ENCODE measurements at regions not wholly inside any gene's neighbourhood (a gene's known extent, or its start where the extent isn't known, plus 50 kb on each side); places are given as distances from the start of the nearest gene placed in this dataset.

DNA sequence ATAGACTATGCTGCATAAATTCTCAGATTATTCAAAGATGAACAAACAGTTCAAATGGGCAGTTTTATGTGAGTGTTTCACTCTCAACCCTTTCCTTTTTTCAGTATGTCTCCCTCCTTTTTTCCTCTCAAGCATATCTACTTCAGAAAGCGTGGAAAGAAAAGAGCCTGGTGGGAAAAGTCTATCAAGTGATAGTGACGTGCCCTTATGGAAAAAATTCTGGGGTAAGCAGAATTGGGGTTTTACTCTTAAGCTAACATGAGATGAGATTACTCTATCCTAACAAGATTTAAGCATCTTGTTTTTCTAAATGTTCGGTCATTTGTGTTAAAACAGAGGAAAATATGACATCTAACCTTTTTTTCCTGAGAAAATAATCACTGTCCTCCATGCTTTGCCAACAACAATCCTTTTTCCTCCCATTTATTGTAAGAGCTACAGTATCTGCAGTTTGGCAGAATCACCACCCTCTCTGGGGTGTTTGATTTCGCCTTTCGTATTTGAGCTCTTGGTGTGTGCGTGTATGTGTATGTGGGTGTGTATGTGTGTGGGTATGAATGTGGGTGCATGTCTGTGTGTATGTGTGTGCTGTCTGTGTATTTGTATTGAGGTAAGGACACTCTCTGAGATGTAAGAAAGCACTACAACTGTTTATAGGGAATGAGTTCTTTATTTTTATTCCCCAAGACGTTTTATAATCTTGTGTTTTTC is 143.9 kb upstream of the L3MBTL4 start:
- Histone ChIP-seq H3K4me3 (ENCODE audit: low read length) (no peak overlapping the region), H3K36me3 (ENCODE audit: insufficient read depth, low read length) (no peaks in the 10 kb centered on the region), H3K4me1 (ENCODE audit: insufficient read depth, low read length) (no peaks in the 10 kb centered on the region), H3K9me3 (ENCODE audit: low read length) (peaks cover 3% of the 10 kb centered on the region), H3K27me3 (ENCODE audit: insufficient read depth, low read length, poor library complexity, severe bottlenecking) (no peaks in the 10 kb centered on the region), H3K27ac (ENCODE audit: low read depth, low read length) (no peak overlapping the region)
- CTCF ChIA-PET, result no interaction called here
- no peak for DNase-seq
- no peak overlapping the region for H3K4me3 Mint-ChIP-seq
- POLR2A ChIA-PET, result no interaction called here
- H3K27me3 Mint-ChIP-seq, result no peaks in the 10 kb centered on the region
- no peak overlapping the region for H3K27ac Mint-ChIP-seq
- H3K9me3 Mint-ChIP-seq, result peaks cover 0 to 9% (median 0%) of the 10 kb centered on the region in 5 donors
- no peaks in the 10 kb centered on the region for H3K36me3 Mint-ChIP-seq
- H3K4me1 Mint-ChIP-seq, result no peaks in the 10 kb centered on the region

DNA sequence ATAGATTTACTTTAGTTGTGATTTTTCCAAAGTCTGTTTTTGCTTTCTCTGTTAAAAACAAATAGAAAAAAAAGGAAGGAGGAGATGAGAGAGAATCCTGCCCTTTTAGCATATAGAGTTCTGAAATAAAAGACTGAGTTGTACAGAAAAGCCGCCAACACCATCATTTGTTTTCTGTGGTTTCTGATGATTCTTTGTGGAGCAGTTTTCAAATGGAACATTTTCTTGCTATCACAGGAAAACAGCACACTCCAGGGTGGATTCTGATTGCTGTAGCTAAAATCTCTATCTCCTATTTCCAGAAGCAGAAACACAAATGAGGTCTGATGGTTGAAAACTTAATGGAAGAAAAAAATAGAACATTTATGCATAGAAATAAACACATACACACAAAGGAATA is 144.6 kb upstream of the L3MBTL4 start:
- H3K36me3 ChIP-seq (ENCODE audit: insufficient read depth, low read length), result no peaks in the 10 kb centered on the region
- H3K4me3 ChIP-seq (ENCODE audit: low read length), result no peak overlapping the region
- H3K27me3 Mint-ChIP-seq, result no peaks in the 10 kb centered on the region
- POLR2A ChIA-PET, result no interaction called here
- CTCF ChIA-PET, result no interaction called here
- H3K9me3 Mint-ChIP-seq, result peaks cover 0 to 13% (median 2%) of the 10 kb centered on the region in 5 donors
- no peak overlapping the region for H3K27ac Mint-ChIP-seq
- no peak for DNase-seq
- H3K4me1 Mint-ChIP-seq, result no peaks in the 10 kb centered on the region
- no peak overlapping the region for H3K4me3 Mint-ChIP-seq
- no peak overlapping the region for H3K27ac ChIP-seq (ENCODE audit: low read depth, low read length)
- H3K4me1 ChIP-seq (ENCODE audit: insufficient read depth, low read length), result no peaks in the 10 kb centered on the region
- H3K36me3 Mint-ChIP-seq, result no peaks in the 10 kb centered on the region
- H3K27me3 ChIP-seq (ENCODE audit: insufficient read depth, low read length, poor library complexity, severe bottlenecking), result no peaks in the 10 kb centered on the region
- peaks cover 3% of the 10 kb centered on the region for H3K9me3 ChIP-seq (ENCODE audit: low read length)

DNA sequence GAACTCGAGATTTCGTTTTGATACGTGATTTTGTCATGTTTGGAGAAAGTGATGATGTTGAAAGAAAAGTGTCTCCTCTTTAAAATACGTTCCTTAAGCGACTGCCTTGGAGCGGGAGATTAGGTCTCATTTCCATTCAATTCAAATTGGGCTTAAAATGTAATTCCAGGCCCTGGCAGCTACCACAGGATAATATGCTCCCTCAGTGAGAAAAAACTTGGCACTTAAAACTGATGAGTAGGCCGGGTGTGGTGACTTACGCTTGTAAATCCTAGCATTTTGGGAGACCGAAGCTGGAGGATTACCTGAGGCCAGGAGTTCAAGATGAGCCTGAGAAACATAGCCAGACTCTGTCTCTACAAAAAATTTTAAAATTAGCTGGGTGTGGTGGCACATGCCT is 146.3 kb upstream of the L3MBTL4 start:
- ChIA-PET POLR2A (no interaction called here), CTCF (interaction anchor here (1.2 kb wide), 1 partner anchor 9 kb away, joined by 3 read pairs; no protein-coding TSS in a partner anchor)

DNA sequence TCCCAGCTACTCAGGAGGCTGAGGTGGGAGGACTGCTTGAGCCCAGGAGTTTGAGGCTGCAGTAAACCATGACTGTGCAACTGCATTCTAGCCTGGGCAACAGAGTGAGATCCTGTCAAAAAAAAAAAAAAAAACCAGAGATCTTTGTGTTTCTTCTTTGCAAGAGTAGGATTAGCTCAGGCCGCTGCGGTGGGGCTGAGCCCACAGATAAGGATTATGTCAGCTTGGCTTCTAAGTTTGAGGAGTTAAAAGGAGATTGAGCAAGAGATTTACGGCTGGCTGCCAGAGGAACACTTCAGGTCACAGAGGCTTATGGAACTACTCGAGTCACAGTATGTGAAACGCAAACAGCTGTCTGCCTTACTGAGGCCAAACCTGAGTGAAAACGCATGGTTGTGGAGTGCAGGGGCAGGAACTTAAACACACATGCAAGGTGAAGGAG is 146.7 kb upstream of the L3MBTL4 start:
- no peak overlapping the region for H3K27ac Mint-ChIP-seq
- H3K4me3 Mint-ChIP-seq, result no peak overlapping the region
- CTCF ChIA-PET, result interaction anchor here (1.2 kb wide), 1 partner anchor 8 kb away, joined by 3 read pairs; no protein-coding TSS in a partner anchor

More for the DNA sequence above, 146.3 kb upstream of the L3MBTL4 start:
- DNase-seq, result no peak
- Mint-ChIP-seq H3K27ac (no peak overlapping the region), H3K36me3 (no peaks in the 10 kb centered on the region), H3K27me3 (no peaks in the 10 kb centered on the region), H3K4me3 (no peak overlapping the region), H3K9me3 (peaks cover 0 to 13% (median 2%) of the 10 kb centered on the region in 5 donors), H3K4me1 (no peaks in the 10 kb centered on the region)
- Histone ChIP-seq H3K9me3 (ENCODE audit: low read length) (peaks cover 3% of the 10 kb centered on the region), H3K4me3 (ENCODE audit: low read length) (no peak overlapping the region), H3K4me1 (ENCODE audit: insufficient read depth, low read length) (no peaks in the 10 kb centered on the region), H3K27ac (ENCODE audit: low read depth, low read length) (no peak overlapping the region), H3K27me3 (ENCODE audit: insufficient read depth, low read length, poor library complexity, severe bottlenecking) (no peaks in the 10 kb centered on the region), H3K36me3 (ENCODE audit: insufficient read depth, low read length) (no peaks in the 10 kb centered on the region)

DNA sequence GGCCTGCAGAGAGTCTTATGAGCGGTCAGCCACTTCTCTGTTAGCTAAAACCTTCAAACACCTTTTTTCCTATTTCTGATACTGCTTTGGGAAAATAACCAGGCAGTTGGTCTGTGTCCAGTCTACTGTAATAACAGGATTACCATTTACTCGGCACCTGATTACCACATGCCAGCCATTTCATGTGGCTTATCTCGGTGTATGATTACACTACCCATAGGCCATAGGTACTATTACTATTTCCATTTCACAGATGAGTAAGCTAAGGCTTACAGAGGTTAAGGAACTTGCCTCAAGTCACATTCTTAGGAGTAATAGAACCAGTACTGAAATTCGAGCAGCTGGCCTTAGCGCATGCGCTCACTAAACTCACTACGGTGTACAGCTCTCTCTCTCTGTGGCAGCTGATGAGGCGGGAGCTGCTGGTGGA is 147.2 kb upstream of the L3MBTL4 start:
- DNase-seq, result no peak
- H3K36me3 ChIP-seq (ENCODE audit: insufficient read depth, low read length), result no peaks in the 10 kb centered on the region
- no peaks in the 10 kb centered on the region for H3K27me3 ChIP-seq (ENCODE audit: insufficient read depth, low read length, poor library complexity, severe bottlenecking)
- Mint-ChIP-seq H3K27ac (no peak overlapping the region), H3K36me3 (no peaks in the 10 kb centered on the region), H3K27me3 (no peaks in the 10 kb centered on the region), H3K4me1 (no peaks in the 10 kb centered on the region), H3K9me3 (peaks cover 0 to 14% (median 2%) of the 10 kb centered on the region in 5 donors), H3K4me3 (no peak overlapping the region)
- POLR2A ChIA-PET, result no interaction called here
- H3K4me1 ChIP-seq (ENCODE audit: insufficient read depth, low read length), result no peaks in the 10 kb centered on the region
- H3K9me3 ChIP-seq (ENCODE audit: low read length), result peaks cover 3% of the 10 kb centered on the region
- H3K27ac ChIP-seq (ENCODE audit: low read depth, low read length), result no peak overlapping the region
- CTCF ChIA-PET, result interaction anchor here (1.2 kb wide), 1 partner anchor 8 kb away, joined by 3 read pairs; no protein-coding TSS in a partner anchor
- no peak overlapping the region for H3K4me3 ChIP-seq (ENCODE audit: low read length)

More for the DNA sequence above, 146.7 kb upstream of the L3MBTL4 start:
- H3K27ac ChIP-seq (ENCODE audit: low read depth, low read length), result no peak overlapping the region
- POLR2A ChIA-PET, result no interaction called here
- H3K27me3 Mint-ChIP-seq, result no peaks in the 10 kb centered on the region
- H3K9me3 Mint-ChIP-seq, result peaks cover 0 to 14% (median 2%) of the 10 kb centered on the region in 5 donors
- no peak for DNase-seq
- no peaks in the 10 kb centered on the region for H3K4me1 Mint-ChIP-seq
- no peaks in the 10 kb centered on the region for H3K36me3 Mint-ChIP-seq
- H3K9me3 ChIP-seq (ENCODE audit: low read length), result peaks cover 3% of the 10 kb centered on the region
- H3K36me3 ChIP-seq (ENCODE audit: insufficient read depth, low read length), result no peaks in the 10 kb centered on the region
- H3K4me3 ChIP-seq (ENCODE audit: low read length), result no peak overlapping the region
- no peaks in the 10 kb centered on the region for H3K4me1 ChIP-seq (ENCODE audit: insufficient read depth, low read length)
- H3K27me3 ChIP-seq (ENCODE audit: insufficient read depth, low read length, poor library complexity, severe bottlenecking), result no peaks in the 10 kb centered on the region

DNA sequence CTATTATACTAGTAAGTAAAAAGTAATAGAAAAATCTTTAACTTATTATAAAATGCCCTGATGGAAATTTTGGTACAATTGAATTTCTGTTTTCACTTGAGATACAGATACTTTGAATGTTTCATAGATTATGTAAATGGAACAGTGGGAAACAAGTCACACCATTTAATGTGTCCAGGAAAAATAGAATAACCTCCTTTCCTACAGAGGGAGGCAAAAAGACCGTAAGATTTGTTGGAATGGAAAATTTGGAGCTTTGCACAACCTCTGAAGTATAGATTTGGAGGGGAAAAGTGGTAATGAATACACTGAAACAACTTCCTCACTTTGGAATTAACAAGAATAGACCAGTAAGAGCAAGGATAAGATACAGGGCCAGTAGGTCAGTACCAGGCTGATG is 149.2 kb upstream of the L3MBTL4 start:
- POLR2A ChIA-PET, result no interaction called here
- CTCF ChIA-PET, result no interaction called here
- no peaks in the 10 kb centered on the region for H3K36me3 Mint-ChIP-seq
- Histone ChIP-seq H3K27me3 (ENCODE audit: insufficient read depth, low read length, poor library complexity, severe bottlenecking) (no peaks in the 10 kb centered on the region), H3K4me3 (ENCODE audit: low read length) (no peak overlapping the region), H3K4me1 (ENCODE audit: insufficient read depth, low read length) (no peaks in the 10 kb centered on the region), H3K36me3 (ENCODE audit: insufficient read depth, low read length) (no peaks in the 10 kb centered on the region), H3K9me3 (ENCODE audit: low read length) (peaks cover 3% of the 10 kb centered on the region), H3K27ac (ENCODE audit: low read depth, low read length) (no peak overlapping the region)
- no peak for DNase-seq
- no peak overlapping the region for H3K4me3 Mint-ChIP-seq
- H3K4me1 Mint-ChIP-seq, result no peaks in the 10 kb centered on the region
- no peaks in the 10 kb centered on the region for H3K27me3 Mint-ChIP-seq
- peaks cover 0 to 14% (median 2%) of the 10 kb centered on the region in 5 donors for H3K9me3 Mint-ChIP-seq
- H3K27ac Mint-ChIP-seq, result no peak overlapping the region

DNA sequence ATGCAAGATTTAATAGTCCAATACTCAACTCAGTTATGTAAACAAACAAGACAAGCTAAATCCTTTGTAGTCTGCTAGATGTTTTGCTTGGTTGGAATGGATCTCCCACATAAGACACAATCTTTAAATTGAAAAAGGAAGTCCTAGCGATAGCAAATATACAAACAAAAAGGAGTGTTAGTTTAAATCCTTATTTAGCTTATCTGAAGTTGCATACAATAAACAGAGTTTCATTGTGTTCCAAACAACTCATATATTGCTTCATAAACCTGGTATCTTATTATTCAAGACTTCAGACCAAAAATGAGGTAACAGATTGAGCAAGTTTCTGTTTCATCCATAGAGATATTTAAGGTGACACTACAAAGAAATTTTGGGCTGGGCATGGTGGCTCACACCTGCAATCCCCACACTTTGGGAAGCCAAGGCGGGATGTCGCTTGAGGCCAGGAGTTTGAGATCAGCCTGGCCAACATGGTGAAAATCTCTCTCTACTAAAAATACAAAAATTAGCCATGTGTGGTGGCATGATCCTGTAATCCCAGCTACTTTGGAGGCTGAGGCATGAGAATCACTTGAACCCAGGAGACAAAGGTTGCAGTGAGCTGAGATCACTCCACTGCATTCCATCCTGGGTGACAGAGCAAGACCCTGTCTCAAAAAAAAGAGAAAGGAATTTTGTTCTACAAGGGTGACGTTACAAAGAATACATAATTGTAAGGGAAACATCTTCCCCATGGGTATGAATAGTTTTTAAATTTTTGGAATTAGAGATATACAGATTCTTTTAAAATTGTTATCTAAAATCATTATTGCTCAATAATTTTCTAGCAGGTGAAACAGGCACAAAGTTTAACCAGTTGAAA is 150.5 kb upstream of the L3MBTL4 start:
- Mint-ChIP-seq H3K27me3 (no peaks in the 10 kb centered on the region), H3K9me3 (peaks cover 0 to 21% (median 2%) of the 10 kb centered on the region in 5 donors), H3K27ac (no peak overlapping the region), H3K4me3 (no peak overlapping the region), H3K4me1 (no peaks in the 10 kb centered on the region), H3K36me3 (no peaks in the 10 kb centered on the region)
- H3K4me1 ChIP-seq (ENCODE audit: insufficient read depth, low read length), result no peaks in the 10 kb centered on the region
- peaks cover 3% of the 10 kb centered on the region for H3K9me3 ChIP-seq (ENCODE audit: low read length)
- POLR2A ChIA-PET, result no interaction called here
- CTCF ChIA-PET, result no interaction called here
- no peak overlapping the region for H3K27ac ChIP-seq (ENCODE audit: low read depth, low read length)
- DNase-seq, result no peak
- no peaks in the 10 kb centered on the region for H3K27me3 ChIP-seq (ENCODE audit: insufficient read depth, low read length, poor library complexity, severe bottlenecking)
- no peaks in the 10 kb centered on the region for H3K36me3 ChIP-seq (ENCODE audit: insufficient read depth, low read length)
- no peak overlapping the region for H3K4me3 ChIP-seq (ENCODE audit: low read length)

DNA sequence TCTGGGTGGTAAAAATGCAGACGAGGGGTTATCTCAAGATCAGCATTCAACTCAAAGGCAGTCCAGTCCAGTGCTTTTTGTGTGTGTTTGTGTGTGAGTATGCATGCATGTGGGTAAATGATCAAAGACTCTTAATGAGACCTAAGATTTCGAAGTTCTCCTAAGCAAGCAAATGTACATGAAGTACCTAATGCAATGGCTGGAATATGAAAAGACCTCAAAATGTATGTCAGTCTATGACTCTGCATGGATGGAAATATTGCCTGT is 151.0 kb upstream of the L3MBTL4 start:
- Mint-ChIP-seq H3K27me3 (no peaks in the 10 kb centered on the region), H3K4me1 (no peaks in the 10 kb centered on the region), H3K9me3 (peaks cover 0 to 21% (median 2%) of the 10 kb centered on the region in 5 donors), H3K4me3 (no peak overlapping the region), H3K36me3 (no peaks in the 10 kb centered on the region), H3K27ac (no peak overlapping the region)
- no peaks in the 10 kb centered on the region for H3K4me1 ChIP-seq (ENCODE audit: insufficient read depth, low read length)
- ChIA-PET CTCF (no interaction called here), POLR2A (no interaction called here)
- H3K27ac ChIP-seq (ENCODE audit: low read depth, low read length), result no peak overlapping the region
- H3K4me3 ChIP-seq (ENCODE audit: low read length), result no peak overlapping the region
- no peaks in the 10 kb centered on the region for H3K36me3 ChIP-seq (ENCODE audit: insufficient read depth, low read length)
- peaks cover 3% of the 10 kb centered on the region for H3K9me3 ChIP-seq (ENCODE audit: low read length)
- DNase-seq, result no peak
- H3K27me3 ChIP-seq (ENCODE audit: insufficient read depth, low read length, poor library complexity, severe bottlenecking), result no peaks in the 10 kb centered on the region
